ENCODE measurements at regions not wholly inside any gene's neighbourhood (a gene's known extent, or its start where the extent isn't known, plus 50 kb on each side); places are given as distances from the start of the nearest gene placed in this dataset.

GRCh38 chr19:34828156-34828555, 55.1 kb upstream of the ZNF599 start:
- DNase-seq (ENCODE audit: low read depth, low spot score), result no peak
- no peak overlapping the region for H3K4me3 ChIP-seq (ENCODE audit: low read length)

- H3K4me3 ChIP-seq (ENCODE audit: low read length), result no peak overlapping the region
- no peak for DNase-seq (ENCODE audit: low read depth, low spot score)
These were observed 52.2 kb upstream of the ZNF599 start for GRCh38 chr19:34825212-34825611.

- no peak overlapping the region for H3K4me3 ChIP-seq (ENCODE audit: low read length)
- no peak for DNase-seq (ENCODE audit: low read depth, low spot score)
These were observed 51.7 kb upstream of the ZNF599 start for GRCh38 chr19:34824686-34825085.

All from Jurkat, Clone E6-1 (cell line).